GM23338 (cell line): ENCODE measurements at regions not wholly inside any gene's neighbourhood (a gene's known extent, or its start where the extent isn't known, plus 50 kb on each side); places are given as distances from the start of the nearest gene placed in this dataset.

ENCODE experiments used
- CREB1 ChIP-seq: fragments of 250-450 bp; sonication (Bioruptor Pico); IDR thresholded peaks from 2 replicates; pipeline ENCODE4 v1.5.0; 2020; ENCODE audit warnings: low read depth, mild to moderate bottlenecking, moderate library complexity
- EZH2 ChIP-seq: fragments of 200-600 bp; sonication (generic); IDR thresholded peaks from one replicate; pipeline ENCODE4 v1.8.0; 2017; ENCODE audit warnings: antibody characterized with exemption, mild to moderate bottlenecking, low read depth; ENCODE audit not compliant: unreplicated experiment
- EZH2phosphoT487 ChIP-seq: fragments of 200-600 bp; sonication (generic); IDR thresholded peaks from one replicate; pipeline ENCODE4 v1.8.1; 2018; ENCODE audit warnings: antibody characterized with exemption; ENCODE audit not compliant: unreplicated experiment
- NANOG ChIP-seq: IDR thresholded peaks from 2 replicates; pipeline ENCODE4 v1.6.1; 2016; ENCODE audit warnings: antibody characterized with exemption, borderline replicate concordance
- POLR2AphosphoS5 ChIP-seq: IDR thresholded peaks from 2 replicates; pipeline ENCODE4 v1.6.1; 2016; ENCODE audit warnings: antibody characterized with exemption, low read depth
- ZNF114 ChIP-seq: fragments of 250-450 bp; sonication (Bioruptor Pico); IDR thresholded peaks from 2 replicates; pipeline ENCODE4 v1.5.0; 2020; ENCODE audit warnings: mild to moderate bottlenecking, moderate library complexity
- TF ChIP-seq, protein P1 (sequence below), 2 experiments: fragments of 200-600 bp in 1 of 2; sonication (generic) in 1 of 2; conservative IDR thresholded peaks; 2 replicates each; pipeline versions ENCODE4 v1.5.1 to v1.6.1; 2016 to 2017; ENCODE audit warnings: antibody characterized with exemption in 2 of 2, low read depth in 2 of 2, mild to moderate bottlenecking in 2 of 2, moderate library complexity in 1 of 2
- TF ChIP-seq, protein P2 (sequence below): IDR thresholded peaks from one replicate; pipeline ENCODE4 v1.6.1; 2018; ENCODE audit warnings: antibody characterized with exemption; ENCODE audit not compliant: unreplicated experiment

DNA sequence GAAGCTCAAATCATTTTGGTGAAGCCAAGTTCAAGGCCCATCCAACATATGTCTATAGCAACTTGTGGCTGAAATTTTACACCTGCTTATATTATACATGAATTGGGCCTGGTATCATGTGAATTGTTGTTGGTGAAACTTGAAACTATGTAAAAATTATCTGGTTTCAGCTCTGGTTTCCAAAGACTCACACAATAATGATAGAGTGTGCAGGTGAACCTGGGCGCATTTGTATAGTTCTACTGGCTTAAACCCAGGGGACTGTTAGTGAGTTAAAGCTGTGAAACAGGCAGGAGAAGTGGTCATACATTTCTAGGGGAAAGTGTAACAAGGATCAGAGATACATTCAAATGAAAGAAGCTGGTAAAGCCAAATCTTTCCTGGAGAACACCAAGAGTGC is 627.3 kb downstream of the METTL15 start:
- TF ChIP-seq, protein P1, sequence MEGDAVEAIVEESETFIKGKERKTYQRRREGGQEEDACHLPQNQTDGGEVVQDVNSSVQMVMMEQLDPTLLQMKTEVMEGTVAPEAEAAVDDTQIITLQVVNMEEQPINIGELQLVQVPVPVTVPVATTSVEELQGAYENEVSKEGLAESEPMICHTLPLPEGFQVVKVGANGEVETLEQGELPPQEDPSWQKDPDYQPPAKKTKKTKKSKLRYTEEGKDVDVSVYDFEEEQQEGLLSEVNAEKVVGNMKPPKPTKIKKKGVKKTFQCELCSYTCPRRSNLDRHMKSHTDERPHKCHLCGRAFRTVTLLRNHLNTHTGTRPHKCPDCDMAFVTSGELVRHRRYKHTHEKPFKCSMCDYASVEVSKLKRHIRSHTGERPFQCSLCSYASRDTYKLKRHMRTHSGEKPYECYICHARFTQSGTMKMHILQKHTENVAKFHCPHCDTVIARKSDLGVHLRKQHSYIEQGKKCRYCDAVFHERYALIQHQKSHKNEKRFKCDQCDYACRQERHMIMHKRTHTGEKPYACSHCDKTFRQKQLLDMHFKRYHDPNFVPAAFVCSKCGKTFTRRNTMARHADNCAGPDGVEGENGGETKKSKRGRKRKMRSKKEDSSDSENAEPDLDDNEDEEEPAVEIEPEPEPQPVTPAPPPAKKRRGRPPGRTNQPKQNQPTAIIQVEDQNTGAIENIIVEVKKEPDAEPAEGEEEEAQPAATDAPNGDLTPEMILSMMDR (conservative IDR thresholded peaks at IDR 0.05; ENCODE audit: low read depth in 2 of 2), result no peak
- TF ChIP-seq POLR2AphosphoS5 (no peak), EZH2phosphoT487 (no peak), NANOG (no peak), EZH2 (no peak), ZNF114 (CRISPR knock-in tag) (no peak), CREB1 (no peak)
- TF ChIP-seq, protein P2, sequence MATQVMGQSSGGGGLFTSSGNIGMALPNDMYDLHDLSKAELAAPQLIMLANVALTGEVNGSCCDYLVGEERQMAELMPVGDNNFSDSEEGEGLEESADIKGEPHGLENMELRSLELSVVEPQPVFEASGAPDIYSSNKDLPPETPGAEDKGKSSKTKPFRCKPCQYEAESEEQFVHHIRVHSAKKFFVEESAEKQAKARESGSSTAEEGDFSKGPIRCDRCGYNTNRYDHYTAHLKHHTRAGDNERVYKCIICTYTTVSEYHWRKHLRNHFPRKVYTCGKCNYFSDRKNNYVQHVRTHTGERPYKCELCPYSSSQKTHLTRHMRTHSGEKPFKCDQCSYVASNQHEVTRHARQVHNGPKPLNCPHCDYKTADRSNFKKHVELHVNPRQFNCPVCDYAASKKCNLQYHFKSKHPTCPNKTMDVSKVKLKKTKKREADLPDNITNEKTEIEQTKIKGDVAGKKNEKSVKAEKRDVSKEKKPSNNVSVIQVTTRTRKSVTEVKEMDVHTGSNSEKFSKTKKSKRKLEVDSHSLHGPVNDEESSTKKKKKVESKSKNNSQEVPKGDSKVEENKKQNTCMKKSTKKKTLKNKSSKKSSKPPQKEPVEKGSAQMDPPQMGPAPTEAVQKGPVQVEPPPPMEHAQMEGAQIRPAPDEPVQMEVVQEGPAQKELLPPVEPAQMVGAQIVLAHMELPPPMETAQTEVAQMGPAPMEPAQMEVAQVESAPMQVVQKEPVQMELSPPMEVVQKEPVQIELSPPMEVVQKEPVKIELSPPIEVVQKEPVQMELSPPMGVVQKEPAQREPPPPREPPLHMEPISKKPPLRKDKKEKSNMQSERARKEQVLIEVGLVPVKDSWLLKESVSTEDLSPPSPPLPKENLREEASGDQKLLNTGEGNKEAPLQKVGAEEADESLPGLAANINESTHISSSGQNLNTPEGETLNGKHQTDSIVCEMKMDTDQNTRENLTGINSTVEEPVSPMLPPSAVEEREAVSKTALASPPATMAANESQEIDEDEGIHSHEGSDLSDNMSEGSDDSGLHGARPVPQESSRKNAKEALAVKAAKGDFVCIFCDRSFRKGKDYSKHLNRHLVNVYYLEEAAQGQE, result no peak
